Small intestine (tissue), 7 donors: ENCODE measurements at regions not wholly inside any gene's neighbourhood (a gene's known extent, or its start where the extent isn't known, plus 50 kb on each side); places are given as distances from the start of the nearest gene placed in this dataset.

Experiments used
- DNase-seq, 2 donors: peaks; one replicate each; pipeline versions ENCODE4 v3.0.0 to v3.0.0-alpha.2; 2013
- FAIRE-seq: peaks from 2 replicates; lab custom pipeline; 2012; peaks lifted over from hg19 to GRCh38; lab: Jason Lieb, UNC
- H3K27ac ChIP-seq, 3 donors: one replicate each; pipeline ENCODE4 v1.5.1; 2013; ENCODE audit warnings: low read length in 2 of 3, mild to moderate bottlenecking in 2 of 3, control low read depth in 1 of 3, inconsistent platforms in 1 of 3, low read depth in 1 of 3, moderate library complexity in 1 of 3
- H3K27me3 ChIP-seq, 3 donors: one replicate each; pipeline ENCODE4 v1.6.1; 2013; ENCODE audit warnings: low read length in 3 of 3, inconsistent platforms in 1 of 3; ENCODE audit not compliant: control insufficient read depth in 3 of 3, insufficient read depth in 3 of 3
- H3K36me3 ChIP-seq, 3 donors: one replicate each; pipeline ENCODE4 v1.6.1; 2013; ENCODE audit warnings: low read length in 3 of 3, inconsistent platforms in 1 of 3, low read depth in 1 of 3, mild to moderate bottlenecking in 1 of 3, moderate library complexity in 1 of 3; ENCODE audit not compliant: control insufficient read depth in 3 of 3, insufficient read depth in 2 of 3
- H3K4me1 ChIP-seq, 3 donors: one replicate each; pipeline ENCODE4 v1.6.1; 2013; ENCODE audit warnings: low read length in 2 of 3, inconsistent platforms in 1 of 3, low read depth in 1 of 3, mild to moderate bottlenecking in 1 of 3, moderate library complexity in 1 of 3; ENCODE audit not compliant: control insufficient read depth in 3 of 3, insufficient read depth in 2 of 3
- H3K4me3 ChIP-seq, 3 donors: one replicate each; pipeline ENCODE4 v1.5.1; 2013; ENCODE audit warnings: low read length in 3 of 3, control low read depth in 1 of 3, inconsistent platforms in 1 of 3, low read depth in 1 of 3, mild to moderate bottlenecking in 1 of 3, moderate library complexity in 1 of 3
- H3K9me3 ChIP-seq, 2 donors: one replicate each; pipeline ENCODE4 v1.6.1; 2013; ENCODE audit warnings: low read depth in 1 of 2, low read length in 1 of 2; ENCODE audit not compliant: control insufficient read depth in 2 of 2, insufficient read depth in 1 of 2
- WGBS, 3 donors: extraction: QIAGEN DNeasy Blood & Tissue Kit; methylation state at CpG; one replicate each; pipeline ENCODE4 v1.1.7; 2013; 5-methylcytosine and 5-hydroxymethylcytosine counted together
- donor health status: healthy with polysubstance abuse.
- donor health status: control.
- donor health status: control.
- donor health status: Bipolar disorder and iron deficiency.
- donor health status: healthy.

DNA sequence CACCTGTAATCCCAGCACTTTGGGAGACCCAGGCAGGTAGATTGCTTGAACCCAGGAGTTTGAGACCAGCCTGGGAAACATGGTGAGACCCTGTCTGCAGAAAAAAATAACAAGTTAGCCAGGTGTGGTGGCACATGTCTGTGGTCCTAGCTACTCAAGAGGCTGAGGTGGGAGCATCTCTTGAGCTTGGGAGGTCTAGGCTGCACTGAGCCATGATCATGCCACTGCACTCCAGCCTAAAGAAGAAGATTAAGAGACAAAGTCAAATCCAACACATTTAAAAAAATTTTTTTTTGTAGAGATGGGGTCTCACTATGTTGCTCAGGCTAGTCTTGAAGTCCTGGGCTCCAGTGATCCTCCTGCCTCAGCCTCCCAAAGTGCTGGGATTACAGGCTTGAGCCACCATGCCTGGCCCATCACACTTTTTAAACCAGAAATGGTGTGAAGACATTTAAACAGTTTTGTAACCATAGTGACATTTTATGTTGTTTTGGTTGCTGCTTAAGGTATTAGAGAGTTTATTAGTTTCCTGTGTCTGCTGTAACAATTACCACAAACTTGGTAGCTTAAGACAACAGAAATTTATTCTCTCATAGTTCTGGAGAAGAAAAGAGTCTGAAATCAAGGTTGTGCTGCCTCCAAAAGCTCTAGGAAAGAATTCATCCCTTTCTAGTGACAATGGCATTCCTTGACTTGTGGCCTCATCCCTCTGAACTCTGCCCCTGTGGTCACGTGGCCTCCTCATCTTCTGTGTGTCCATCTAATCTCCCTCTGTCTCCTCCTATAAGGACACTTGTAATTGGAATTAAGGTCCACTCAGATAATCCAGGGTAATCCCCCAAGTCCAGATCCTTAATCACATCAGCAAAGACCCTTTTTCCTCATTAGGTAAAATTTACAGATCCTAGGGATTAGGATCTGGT is 104.6 kb upstream of the TNFAIP3 start:
- no peaks in the 10 kb centered on the region for H3K27me3 ChIP-seq
- 68 to 80% (median 71%) methylated on average over 1 of the region's 1 CpG for WGBS, 3 donors
- H3K9me3 ChIP-seq = no peaks in the 10 kb centered on the region
- H3K36me3 ChIP-seq = no peaks in the 10 kb centered on the region
- no peak overlapping the region for H3K4me3 ChIP-seq
- peak overlapping the region in 1 of 3 donors; percentile 57 for H3K27ac ChIP-seq
- FAIRE-seq = no peak
- H3K4me1 ChIP-seq = no peaks in the 10 kb centered on the region
- DNase-seq = no peak

DNA sequence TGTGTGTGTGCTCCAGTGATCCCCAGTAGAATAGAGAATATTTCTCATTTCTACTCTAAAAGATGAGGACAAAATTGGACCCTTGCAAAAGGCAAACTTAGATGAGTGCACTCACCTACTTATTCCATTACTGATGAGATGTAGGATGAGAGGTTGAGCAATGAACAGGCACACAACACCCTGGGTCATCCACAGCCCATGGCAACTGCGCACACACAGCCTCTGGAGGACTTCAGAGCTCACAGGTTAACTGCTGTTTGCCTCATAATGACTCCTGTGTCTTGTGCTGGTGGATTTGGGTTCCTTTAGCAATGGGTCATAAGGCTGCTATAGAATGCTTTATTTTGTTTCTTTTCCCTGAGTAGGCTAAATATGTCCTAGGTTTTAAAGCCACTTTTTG is 103.6 kb upstream of the TNFAIP3 start:
- FAIRE-seq = no peak
- H3K27ac ChIP-seq = no peak overlapping the region
- no peaks in the 10 kb centered on the region for H3K27me3 ChIP-seq
- WGBS, 3 donors = 98 to 100% (median 100%) methylated on average over 1 of the region's 1 CpG
- no peak overlapping the region for H3K4me3 ChIP-seq
- no peaks in the 10 kb centered on the region for H3K4me1 ChIP-seq
- no peak for DNase-seq
- H3K9me3 ChIP-seq = no peaks in the 10 kb centered on the region
- H3K36me3 ChIP-seq = no peaks in the 10 kb centered on the region

GRCh38 chr6:137763886-137764285 is 103.2 kb upstream of the TNFAIP3 start:
- no peak overlapping the region for H3K27ac ChIP-seq
- H3K36me3 ChIP-seq = no peaks in the 10 kb centered on the region
- no peaks in the 10 kb centered on the region for H3K9me3 ChIP-seq
- peaks cover 0 to 3% (median 2%) of the 10 kb centered on the region in 3 donors for H3K4me1 ChIP-seq
- no peaks in the 10 kb centered on the region for H3K27me3 ChIP-seq
- 94 to 100% (median 100%) methylated on average over 1 of the region's 1 CpG for WGBS, 3 donors
- DNase-seq = no peak
- FAIRE-seq = no peak
- H3K4me3 ChIP-seq = no peak overlapping the region

GRCh38 chr6:137764464-137764863 is 102.6 kb upstream of the TNFAIP3 start:
- Histone ChIP-seq H3K9me3 (no peaks in the 10 kb centered on the region), H3K27ac (no peak overlapping the region), H3K4me1 (peaks cover 0 to 3% (median 2%) of the 10 kb centered on the region in 3 donors), H3K27me3 (no peaks in the 10 kb centered on the region), H3K36me3 (no peaks in the 10 kb centered on the region), H3K4me3 (no peak overlapping the region)
- DNase-seq = no peak
- FAIRE-seq = no peak

DNA sequence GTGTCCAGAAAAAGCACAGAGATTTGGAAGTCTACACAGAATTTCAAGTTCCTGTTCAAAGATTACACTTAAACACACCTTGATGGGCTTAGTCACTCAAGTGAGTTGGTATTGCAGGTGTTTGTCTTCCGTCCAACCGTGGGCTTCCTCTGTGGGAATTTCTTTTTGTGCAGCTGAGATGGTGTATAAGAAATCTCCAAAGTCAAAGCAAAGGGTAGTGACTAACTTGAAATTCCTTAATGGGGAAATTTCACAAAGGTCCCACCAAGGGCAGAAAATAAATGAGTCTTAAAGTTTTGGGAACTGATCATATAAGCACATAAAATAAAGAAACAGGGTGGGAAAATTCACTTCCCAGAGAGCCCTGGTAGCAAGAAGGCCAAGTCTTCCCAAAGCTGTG is 102.0 kb upstream of the TNFAIP3 start:
- Histone ChIP-seq H3K9me3 (no peaks in the 10 kb centered on the region), H3K36me3 (no peaks in the 10 kb centered on the region), H3K27ac (no peak overlapping the region), H3K4me1 (peaks cover 0 to 3% (median 2%) of the 10 kb centered on the region in 3 donors), H3K4me3 (no peak overlapping the region), H3K27me3 (no peaks in the 10 kb centered on the region)
- WGBS, 3 donors = 87 to 91% (median 90%) methylated on average over 2 of the region's 2 CpGs
- FAIRE-seq (no peak), DNase-seq (no peak)

GRCh38 chr6:137766596-137767370 is 100.3 kb upstream of the TNFAIP3 start:
- Histone ChIP-seq H3K4me3 (no peak overlapping the region), H3K36me3 (no peaks in the 10 kb centered on the region), H3K4me1 (peaks cover 0 to 3% (median 2%) of the 10 kb centered on the region in 3 donors), H3K27ac (no peak overlapping the region), H3K27me3 (no peaks in the 10 kb centered on the region), H3K9me3 (no peaks in the 10 kb centered on the region)
- FAIRE-seq (no peak), DNase-seq (no peak)
- WGBS, 3 donors = 89 to 94% (median 93%) methylated on average over 5 of the region's 5 CpGs

GRCh38 chr6:137767465-137767864 is 99.6 kb upstream of the TNFAIP3 start:
- FAIRE-seq = no peak

DNA sequence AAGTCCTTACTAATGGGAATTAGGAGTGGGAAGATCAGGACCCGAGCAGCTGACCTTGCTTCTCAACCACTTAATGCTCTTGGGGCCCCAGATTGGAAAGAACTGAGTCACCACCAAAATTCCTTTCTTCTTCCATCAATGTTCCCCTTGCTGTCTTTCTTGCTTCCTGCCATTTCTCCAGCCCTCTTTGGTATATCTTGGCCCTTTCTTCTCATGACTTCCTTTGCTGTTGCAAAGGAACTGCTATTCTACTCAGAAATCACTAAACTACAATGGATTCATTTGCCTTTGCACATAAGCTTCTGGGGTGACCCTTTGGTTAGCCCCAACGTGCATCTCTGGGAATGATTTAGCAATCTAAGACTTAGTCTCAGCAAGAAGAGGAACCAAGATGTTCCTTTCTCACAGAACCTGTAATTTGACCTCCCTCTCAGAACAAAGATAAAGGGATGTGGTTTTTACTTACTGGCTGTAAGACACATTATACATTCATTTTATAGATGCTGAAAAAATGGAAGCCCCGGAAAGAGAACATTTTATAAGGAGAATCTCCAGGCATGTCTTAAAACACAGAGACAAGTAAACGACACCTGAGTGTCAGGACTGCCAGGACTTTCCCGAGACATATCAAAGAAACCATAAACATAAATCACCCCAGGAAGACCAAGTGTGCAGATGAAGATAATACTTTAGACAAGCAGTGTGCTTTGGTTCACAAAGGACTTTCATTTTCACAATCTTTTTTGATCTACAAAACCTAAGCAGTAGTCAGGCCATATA is 99.0 kb upstream of the TNFAIP3 start:
- 30 to 46% (median 33%) methylated on average over 5 of the region's 5 CpGs for WGBS, 3 donors
- Histone ChIP-seq H3K4me1 (peaks cover 0 to 3% (median 2%) of the 10 kb centered on the region in 3 donors), H3K27ac (peak overlapping the region in 1 of 3 donors; percentile 81), H3K9me3 (no peaks in the 10 kb centered on the region), H3K27me3 (no peaks in the 10 kb centered on the region), H3K36me3 (no peaks in the 10 kb centered on the region), H3K4me3 (no peak overlapping the region)
- FAIRE-seq = no peak
- peak; percentile 14 to 30 for DNase-seq

More at GRCh38 chr6:137767465-137767864, 99.6 kb upstream of the TNFAIP3 start:
- Histone ChIP-seq H3K9me3 (no peaks in the 10 kb centered on the region), H3K36me3 (no peaks in the 10 kb centered on the region), H3K4me3 (no peak overlapping the region), H3K27ac (peak overlapping the region in 1 of 3 donors; percentile 62), H3K4me1 (peaks cover 0 to 3% (median 2%) of the 10 kb centered on the region in 3 donors), H3K27me3 (no peaks in the 10 kb centered on the region)
- 83 to 90% (median 88%) methylated on average over 2 of the region's 2 CpGs for WGBS, 3 donors
- no peak for DNase-seq
